Nephron progenitor cell (in vitro differentiated cells): ENCODE measurements at regions not wholly inside any gene's neighbourhood (a gene's known extent, or its start where the extent isn't known, plus 50 kb on each side); places are given as distances from the start of the nearest gene placed in this dataset.

Experiments used
- DNase-seq: peaks from one replicate; pipeline ENCODE4 v3.0.0; 2021
- H3K27ac Mint-ChIP-seq: 2 replicates; pipeline ENCODE4 v1.8.0; 2021; ENCODE audit warnings: mild to moderate bottlenecking, moderate library complexity, mixed read lengths
- H3K27me3 Mint-ChIP-seq: 2 replicates; pipeline ENCODE4 v1.8.0; 2021; ENCODE audit warnings: mild to moderate bottlenecking, low read depth, mixed read lengths; ENCODE audit not compliant: poor library complexity
- H3K36me3 Mint-ChIP-seq: 2 replicates; pipeline ENCODE4 v1.8.0; 2021; ENCODE audit warnings: low read depth, mixed read lengths
- H3K4me1 Mint-ChIP-seq: 2 replicates; pipeline ENCODE4 v1.8.0; 2021; ENCODE audit warnings: mixed read lengths
- H3K4me3 Mint-ChIP-seq: 2 replicates; pipeline ENCODE4 v1.8.0; 2021; ENCODE audit warnings: mild to moderate bottlenecking, moderate library complexity, mixed read lengths
- H3K9me3 Mint-ChIP-seq: 2 replicates; pipeline ENCODE4 v1.8.0; 2021; ENCODE audit warnings: mild to moderate bottlenecking, moderate library complexity, mixed read lengths
- TF ChIP-seq, protein P1 (sequence below): fragments of 200-600 bp; sonication (generic); IDR thresholded peaks from 2 replicates; pipeline ENCODE4 v1.5.0; 2021; ENCODE audit warnings: antibody characterized with exemption

DNA sequence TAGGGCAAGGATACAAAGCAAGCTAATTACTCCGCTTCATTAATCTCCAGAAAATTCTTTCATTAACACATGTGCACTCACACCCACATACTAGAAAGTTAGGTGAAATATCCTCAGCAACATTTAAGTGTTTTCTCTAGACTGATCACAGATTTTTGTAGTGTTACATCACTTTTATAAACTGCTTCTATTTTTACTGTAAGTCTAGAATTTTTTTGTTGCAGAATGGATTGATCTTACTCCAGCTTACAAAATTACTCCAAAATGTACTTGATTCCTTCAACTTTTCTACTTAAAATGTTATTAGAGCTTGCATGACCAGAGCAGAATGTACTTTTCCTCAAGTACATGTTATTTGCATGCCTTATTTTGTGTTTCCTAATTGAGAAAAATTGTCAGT, 2325.2 kb downstream of the PCDH7 start:
- H3K27ac Mint-ChIP-seq: no peak overlapping the region

DNA sequence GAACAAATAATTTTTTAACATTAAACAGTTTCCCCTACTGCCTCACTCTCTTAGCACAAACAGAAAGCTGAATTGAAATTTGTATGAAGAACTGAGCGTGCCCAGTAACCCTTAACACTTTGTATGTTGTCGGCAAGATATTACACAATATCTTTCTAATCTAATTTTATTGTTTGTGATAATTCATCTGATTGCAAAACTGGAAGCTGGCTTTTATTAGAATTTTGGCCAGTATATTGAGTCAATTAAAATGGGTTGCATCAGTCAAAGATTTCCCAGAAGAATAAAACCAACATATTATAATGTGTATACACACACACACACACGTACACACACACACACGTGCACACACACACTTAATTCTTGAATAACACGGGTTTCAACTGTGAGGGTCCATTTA, 2332.1 kb downstream of the PCDH7 start:
- no peak overlapping the region for H3K4me3 Mint-ChIP-seq
- no peaks in the 10 kb centered on the region for H3K4me1 Mint-ChIP-seq
- TF ChIP-seq, protein P1, sequence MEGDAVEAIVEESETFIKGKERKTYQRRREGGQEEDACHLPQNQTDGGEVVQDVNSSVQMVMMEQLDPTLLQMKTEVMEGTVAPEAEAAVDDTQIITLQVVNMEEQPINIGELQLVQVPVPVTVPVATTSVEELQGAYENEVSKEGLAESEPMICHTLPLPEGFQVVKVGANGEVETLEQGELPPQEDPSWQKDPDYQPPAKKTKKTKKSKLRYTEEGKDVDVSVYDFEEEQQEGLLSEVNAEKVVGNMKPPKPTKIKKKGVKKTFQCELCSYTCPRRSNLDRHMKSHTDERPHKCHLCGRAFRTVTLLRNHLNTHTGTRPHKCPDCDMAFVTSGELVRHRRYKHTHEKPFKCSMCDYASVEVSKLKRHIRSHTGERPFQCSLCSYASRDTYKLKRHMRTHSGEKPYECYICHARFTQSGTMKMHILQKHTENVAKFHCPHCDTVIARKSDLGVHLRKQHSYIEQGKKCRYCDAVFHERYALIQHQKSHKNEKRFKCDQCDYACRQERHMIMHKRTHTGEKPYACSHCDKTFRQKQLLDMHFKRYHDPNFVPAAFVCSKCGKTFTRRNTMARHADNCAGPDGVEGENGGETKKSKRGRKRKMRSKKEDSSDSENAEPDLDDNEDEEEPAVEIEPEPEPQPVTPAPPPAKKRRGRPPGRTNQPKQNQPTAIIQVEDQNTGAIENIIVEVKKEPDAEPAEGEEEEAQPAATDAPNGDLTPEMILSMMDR: no peak
- no peak overlapping the region for H3K27ac Mint-ChIP-seq
- H3K9me3 Mint-ChIP-seq: no peaks in the 10 kb centered on the region
- H3K36me3 Mint-ChIP-seq: no peaks in the 10 kb centered on the region
- no peak for DNase-seq
- no peaks in the 10 kb centered on the region for H3K27me3 Mint-ChIP-seq

More for the DNA sequence above, 2325.2 kb downstream of the PCDH7 start:
- TF ChIP-seq, protein P1: no peak
- Mint-ChIP-seq H3K27me3 (no peaks in the 10 kb centered on the region), H3K4me1 (no peaks in the 10 kb centered on the region), H3K4me3 (no peak overlapping the region), H3K9me3 (no peaks in the 10 kb centered on the region), H3K36me3 (no peaks in the 10 kb centered on the region)
- no peak for DNase-seq

DNA sequence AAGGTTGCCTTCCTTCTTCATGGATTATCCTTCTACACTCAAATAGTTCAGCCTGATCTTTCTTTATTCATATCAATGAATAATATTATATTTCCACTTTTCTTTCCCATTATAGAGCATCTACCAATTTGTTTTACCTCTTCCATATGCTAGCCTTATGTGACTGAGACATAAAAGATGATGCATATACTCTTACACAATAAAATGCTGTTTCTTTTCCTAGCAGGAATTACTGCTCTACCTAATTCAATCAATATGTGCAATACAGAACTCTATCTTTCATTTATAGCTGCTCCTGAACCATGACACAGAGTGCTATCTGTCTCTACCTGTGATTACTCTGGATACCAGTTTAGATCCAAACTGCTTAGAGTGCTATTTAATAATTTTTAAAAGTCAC, 2334.0 kb downstream of the PCDH7 start:
- Mint-ChIP-seq H3K4me3 (no peak overlapping the region), H3K27ac (no peak overlapping the region), H3K9me3 (no peaks in the 10 kb centered on the region), H3K36me3 (no peaks in the 10 kb centered on the region), H3K27me3 (peaks cover 3% of the 10 kb centered on the region), H3K4me1 (no peaks in the 10 kb centered on the region)
- TF ChIP-seq, protein P1: no peak
- no peak for DNase-seq

DNA sequence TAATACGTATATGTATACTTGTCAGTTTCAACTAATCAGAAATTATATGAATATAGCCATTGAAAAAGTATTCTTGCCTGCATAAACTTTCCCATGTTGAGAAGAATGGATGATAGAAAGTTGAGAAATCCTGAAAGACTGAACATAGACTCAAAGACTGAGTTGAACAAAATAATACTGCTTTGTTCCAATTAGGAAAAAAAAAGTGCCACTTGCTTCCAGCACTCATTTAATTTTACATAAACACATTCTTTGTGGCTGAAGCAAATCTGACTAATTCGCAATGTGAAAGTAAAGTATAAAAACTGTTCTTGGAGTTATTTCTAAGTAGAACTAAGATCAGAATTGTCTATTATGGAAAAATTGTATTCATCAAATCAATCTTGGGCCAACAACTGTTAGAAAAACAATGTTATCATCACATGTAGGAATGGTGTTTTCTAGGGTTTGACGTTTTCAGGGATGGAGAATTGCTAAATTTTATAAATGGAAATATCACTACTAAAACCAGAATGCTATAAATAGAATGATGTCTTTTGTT, 2334.6 kb downstream of the PCDH7 start:
- Mint-ChIP-seq H3K36me3 (no peaks in the 10 kb centered on the region), H3K27me3 (peaks cover 6% of the 10 kb centered on the region), H3K27ac (no peak overlapping the region), H3K4me1 (no peaks in the 10 kb centered on the region), H3K4me3 (no peak overlapping the region), H3K9me3 (no peaks in the 10 kb centered on the region)
- TF ChIP-seq, protein P1: no peak
- no peak for DNase-seq

DNA sequence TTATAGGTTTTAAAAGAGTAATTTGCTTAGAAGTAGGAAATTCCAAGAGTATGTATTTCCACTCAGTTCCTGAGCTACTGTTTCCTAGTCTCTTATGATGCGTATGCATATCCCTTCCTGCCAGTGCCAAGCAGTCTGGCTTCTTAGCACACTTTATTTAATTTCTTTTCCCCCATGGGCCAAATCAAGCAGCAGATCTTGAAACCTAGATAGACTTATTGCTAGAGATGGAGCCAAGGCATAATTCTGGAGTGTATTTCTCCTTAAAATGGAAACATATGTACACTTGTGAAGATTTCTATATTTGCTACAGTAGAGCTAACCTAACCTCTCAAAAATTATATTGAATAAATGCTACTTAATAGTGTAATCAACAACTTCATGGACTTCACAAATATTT, 2337.6 kb downstream of the PCDH7 start:
- no peak for DNase-seq
- Mint-ChIP-seq H3K27me3 (peaks cover 6% of the 10 kb centered on the region), H3K4me1 (no peaks in the 10 kb centered on the region), H3K36me3 (no peaks in the 10 kb centered on the region), H3K9me3 (no peaks in the 10 kb centered on the region), H3K4me3 (no peak overlapping the region), H3K27ac (no peak overlapping the region)
- TF ChIP-seq, protein P1: no peak

DNA sequence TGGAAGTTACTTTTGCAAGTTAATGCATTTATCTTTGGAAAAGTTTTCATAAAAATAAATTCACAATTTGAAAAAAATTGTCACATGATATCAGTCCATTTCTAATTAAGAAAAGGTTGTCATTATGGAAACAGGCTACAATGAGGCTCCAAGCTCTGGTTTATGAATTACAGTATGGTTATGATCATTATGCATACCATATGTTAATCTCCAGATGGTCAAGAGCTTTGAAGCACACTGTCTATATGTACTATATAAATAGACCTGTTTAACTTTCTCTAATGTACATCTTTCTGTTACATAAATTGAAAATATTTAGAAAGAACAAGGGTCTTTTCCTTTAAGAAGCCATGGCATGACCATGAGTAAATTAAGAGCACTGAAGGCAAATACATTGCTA, 2338.8 kb downstream of the PCDH7 start:
- Mint-ChIP-seq H3K36me3 (no peaks in the 10 kb centered on the region), H3K4me3 (no peak overlapping the region), H3K4me1 (no peaks in the 10 kb centered on the region), H3K27me3 (peaks cover 6% of the 10 kb centered on the region), H3K27ac (no peak overlapping the region), H3K9me3 (no peaks in the 10 kb centered on the region)
- no peak for DNase-seq
- TF ChIP-seq, protein P1: no peak
